SU-DHL-6 (cell line): ENCODE measurements at regions not wholly inside any gene's neighbourhood (a gene's known extent, or its start where the extent isn't known, plus 50 kb on each side); places are given as distances from the start of the nearest gene placed in this dataset.

Experiments
- CTCF ChIP-seq: fragments of 200-600 bp; sonication (generic); IDR thresholded peaks from one replicate; pipeline ENCODE4 v1.5.1; 2017; ENCODE audit warnings: antibody characterized with exemption, mild to moderate bottlenecking, low read length, moderate library complexity; ENCODE audit not compliant: insufficient read depth, poor library complexity, severe bottlenecking
- EZH2phosphoT487 ChIP-seq: fragments of 200-600 bp; sonication (generic), shearing (Covaris generic); conservative IDR thresholded peaks from 2 replicates; pipeline ENCODE4 v1.6.1; 2018; ENCODE audit warnings: mild to moderate bottlenecking, antibody characterized with exemption, low read length, moderate library complexity, mixed read lengths

GRCh38 chr10:52673468-52673867 is 99.1 kb downstream of the MBL2 start:
- TF ChIP-seq CTCF (no peak), EZH2phosphoT487 (no peak)
